T47D (cell line): ENCODE measurements at regions not wholly inside any gene's neighbourhood (a gene's known extent, or its start where the extent isn't known, plus 50 kb on each side); places are given as distances from the start of the nearest gene placed in this dataset.
A peak's percentile ranks its signal among the peaks of the same experiment; 100 is the strongest.
"Not testable (repeated sequence)": the region's sequence is repeated elsewhere in the genome, so short reads cannot be mapped to it uniquely, and the experiment has no call there.

Experiments used
- DNase-seq, 2 experiments: peaks; one replicate each; pipeline versions ENCODE4 v3.0.0 to v3.0.0-alpha.2; 2011 to 2012; ENCODE audit warnings: low read depth in 1 of 2, low spot score in 1 of 2
- JUND ChIP-seq: IDR thresholded peaks from 2 replicates; pipeline ENCODE4 v1.6.1; 2012; ENCODE audit warnings: low read depth
- in situ Hi-C: cut with HindIII; loops from 2 replicates; pipeline ENCODE4 v1.10.0; 2016; ENCODE audit warnings: low sequenced_read_pairs, low pct_unique_long_range_greater_than_20kb

- in situ Hi-C loops = no loop called here
- peak in 1 of 2 experiments; percentile 29 for DNase-seq
- no peak for TF ChIP-seq JUND
These were observed 216.3 kb downstream of the HHIP start for GRCh38 chr4:144862210-144862609.

GRCh38 chr4:144864891-144865290 is 218.9 kb downstream of the HHIP start:
- DNase-seq, in situ Hi-C loops: not testable (repeated sequence)

DNA sequence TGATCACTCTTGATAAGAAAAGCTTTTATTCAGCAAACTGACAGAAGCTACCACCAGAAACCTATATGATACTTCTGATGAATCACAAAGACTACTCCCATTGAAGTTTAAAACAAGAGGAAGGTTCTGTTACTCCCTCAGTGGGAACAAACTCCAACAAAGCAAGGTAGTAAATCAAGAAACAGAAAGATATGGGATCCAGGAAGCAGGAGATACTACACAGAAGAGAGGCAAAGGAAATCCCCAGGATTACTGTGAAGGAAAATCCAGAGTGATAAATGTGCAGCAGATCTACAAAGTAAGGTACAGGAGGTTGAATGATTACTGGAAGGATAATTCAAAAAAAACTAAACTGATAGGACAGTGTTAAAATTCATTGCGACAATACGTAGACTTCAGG is 222.4 kb downstream of the HHIP start:
- no peak for DNase-seq
- in situ Hi-C loops = no loop called here
- TF ChIP-seq JUND = no peak

GRCh38 chr4:144872508-144873225 is 225.3 kb downstream of the ANAPC10 start:
- no peak for DNase-seq
- TF ChIP-seq JUND = no peak
- in situ Hi-C loops = no loop called here

GRCh38 chr4:144873226-144873990 is 224.6 kb downstream of the ANAPC10 start:
- no peak for TF ChIP-seq JUND
- no peak for DNase-seq
- in situ Hi-C loops = no loop called here

GRCh38 chr4:144894573-144894972 is 203.4 kb downstream of the ANAPC10 start:
- no peak for DNase-seq
- in situ Hi-C loops = no loop called here
- no peak for TF ChIP-seq JUND

DNA sequence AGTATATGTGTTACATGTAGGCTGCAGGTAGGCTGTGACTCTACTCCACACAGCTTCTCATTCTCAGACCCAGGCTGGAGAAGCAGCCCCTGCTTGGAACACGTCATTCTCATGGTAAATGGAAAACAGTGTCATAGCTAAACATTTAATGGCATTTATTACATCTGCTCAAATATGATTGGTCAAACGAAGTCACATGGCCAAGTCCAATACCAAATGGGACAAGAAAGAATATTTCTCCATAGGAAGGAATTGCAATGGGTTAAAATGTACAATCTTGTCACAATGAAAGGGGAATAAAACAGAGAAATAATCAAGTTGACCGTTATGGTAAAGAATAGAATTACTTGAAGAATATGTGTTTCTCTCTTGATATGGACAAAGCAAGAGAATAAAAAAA is 198.6 kb downstream of the ANAPC10 start:
- TF ChIP-seq JUND = no peak
- in situ Hi-C loops = no loop called here
- DNase-seq = no peak

DNA sequence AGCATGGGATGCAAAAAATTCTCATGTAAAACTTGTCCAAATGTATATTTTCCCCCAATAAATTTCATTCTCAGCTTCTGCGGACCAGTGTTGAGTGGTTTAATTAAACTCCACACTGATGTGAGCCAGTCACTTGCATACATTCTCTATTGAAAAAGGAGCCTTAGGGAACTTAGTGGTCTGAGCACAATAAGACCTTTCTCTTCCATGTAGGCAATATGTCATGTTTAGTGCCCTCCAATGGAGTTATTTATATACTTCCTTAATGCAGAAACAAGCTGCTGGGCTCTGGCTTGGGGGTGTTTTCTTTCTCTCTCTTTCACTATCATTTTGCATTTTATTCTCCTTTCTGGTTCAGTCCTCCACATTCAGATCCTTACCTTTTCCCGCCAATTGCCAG is 196.9 kb downstream of the ANAPC10 start:
- no peak for DNase-seq
- in situ Hi-C loops = no loop called here
- TF ChIP-seq JUND = no peak

GRCh38 chr4:144902614-144903013 is 195.4 kb downstream of the ANAPC10 start:
- no peak for TF ChIP-seq JUND
- DNase-seq = no peak
- in situ Hi-C loops = no loop called here

- in situ Hi-C loops = no loop called here
- DNase-seq = no peak
- no peak for TF ChIP-seq JUND
These were observed 193.9 kb downstream of the ANAPC10 start for GRCh38 chr4:144903953-144904711.

DNA sequence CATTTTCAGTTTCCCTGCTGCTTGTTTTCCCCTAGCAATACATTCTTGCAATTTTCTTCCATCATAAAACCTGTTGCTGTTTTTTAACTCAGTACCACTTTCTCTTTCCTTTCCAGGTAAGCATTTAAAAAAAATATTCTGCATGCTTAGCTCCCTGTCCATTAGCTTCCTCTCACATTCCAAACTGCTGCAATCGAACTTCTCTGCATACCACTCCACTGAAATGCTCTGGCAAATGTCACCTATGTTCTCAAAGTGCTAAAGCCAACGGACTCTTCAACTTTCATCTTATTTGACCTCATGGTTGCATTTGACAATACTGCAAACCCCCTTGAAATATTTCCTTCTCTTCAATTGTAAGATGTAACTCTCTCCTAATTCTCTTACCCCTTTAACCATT is 192.7 kb downstream of the ANAPC10 start:
- no peak for TF ChIP-seq JUND
- in situ Hi-C loops = no loop called here
- no peak for DNase-seq

DNA sequence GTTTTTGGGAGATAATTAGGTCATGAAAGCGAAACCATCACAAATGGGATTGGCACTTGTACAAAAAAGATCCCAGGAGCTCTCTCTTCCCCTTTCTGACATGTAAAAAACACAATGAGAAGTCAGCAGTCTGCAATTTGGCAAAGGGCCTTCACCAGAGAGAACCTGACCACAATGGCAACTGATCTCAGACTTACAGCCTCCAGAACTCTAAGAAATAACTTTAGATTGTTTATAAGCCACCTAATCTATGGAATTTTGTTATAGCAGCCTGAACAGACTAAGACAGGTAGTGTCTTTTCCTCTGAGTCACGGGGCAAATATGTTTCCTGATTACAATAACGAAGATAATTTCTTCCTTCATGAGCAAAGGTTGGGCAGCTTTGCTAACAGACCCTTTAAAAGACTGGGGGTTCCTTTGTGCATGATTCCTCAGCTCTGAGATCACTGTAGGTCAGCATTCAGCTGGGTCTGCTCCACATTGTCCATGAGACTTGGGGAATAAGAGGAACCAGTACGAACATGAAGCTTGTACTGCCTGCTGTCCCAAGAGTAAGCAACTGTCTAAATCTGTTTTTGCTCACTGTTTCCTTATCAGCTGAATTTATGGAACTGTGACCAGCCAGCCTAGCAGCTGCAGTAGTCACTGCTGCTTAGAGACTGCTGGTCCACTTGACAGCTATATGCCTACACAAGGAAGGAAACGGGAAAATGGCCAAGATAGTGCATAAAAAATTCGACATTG is 191.6 kb downstream of the ANAPC10 start:
- no peak for DNase-seq
- TF ChIP-seq JUND = no peak
- in situ Hi-C loops = no loop called here
